IMR-90 (cell line): ENCODE measurements at regions not wholly inside any gene's neighbourhood (a gene's known extent, or its start where the extent isn't known, plus 50 kb on each side); places are given as distances from the start of the nearest gene placed in this dataset.
A peak's percentile ranks its signal among the peaks of the same experiment; 100 is the strongest.

Experiments used
- ATAC-seq: fragments of 200-7000 bp; cut with Tn5 transposase; 2 replicates; pipeline ENCODE4 v1.9.1; 2020; ENCODE audit warnings: low read depth, mild to moderate bottlenecking, moderate library complexity
- BruUV-seq: library from RNA; stranded (reverse); fragments of 400-500 nt; replicated peaks from 2 replicates; lab custom pipeline; 2021; lab: Mats Ljungman, UMichigan
- CTCF ChIA-PET: fragments of 300-600 bp; formaldehyde crosslinking; extraction: SDS; loops from one replicate; lab custom pipeline; 2021; ENCODE audit warnings: antibody characterized with exemption; lab: Yijun Ruan, JAX
- POLR2A ChIA-PET: fragments of 300-600 bp; sonication (Branson Sonifier 250); formaldehyde crosslinking; loops from one replicate; lab custom pipeline; 2022; ENCODE audit warnings: antibody characterized with exemption; ENCODE audit not compliant: unreplicated experiment; lab: Charles Lee
- DNase-seq: peaks from one replicate; pipeline ENCODE4 v3.0.0; 2013
- H2AFZ ChIP-seq: replicated peaks from 2 replicates; pipeline ENCODE3; 2013; ENCODE audit warnings: low read length, mild to moderate bottlenecking; ENCODE audit not compliant: poor library complexity
- H2AK5ac ChIP-seq: 2 replicates; pipeline ENCODE4 v1.6.1; 2013; ENCODE audit warnings: low read depth, low read length, inconsistent platforms
- H2AK9ac ChIP-seq: replicated peaks from 2 replicates; pipeline ENCODE3; 2013; ENCODE audit warnings: mild to moderate bottlenecking, low read depth, low read length, moderate library complexity; ENCODE audit not compliant: poor library complexity
- H2BK120ac ChIP-seq: 2 replicates; pipeline ENCODE4 v1.6.1; 2013; ENCODE audit warnings: low read depth, low read length, inconsistent platforms
- H2BK15ac ChIP-seq: 3 replicates; pipeline ENCODE4 v1.6.1; 2013; ENCODE audit warnings: low read depth, low read length, inconsistent platforms
- H2BK20ac ChIP-seq: 2 replicates; pipeline ENCODE4 v1.6.1; 2013; ENCODE audit warnings: low read depth, mild to moderate bottlenecking, inconsistent platforms, low read length, moderate library complexity
- H2BK5ac ChIP-seq: 2 replicates; pipeline ENCODE4 v1.6.1; 2013; ENCODE audit warnings: mild to moderate bottlenecking, low read depth, low read length, inconsistent platforms; ENCODE audit not compliant: poor library complexity, severe bottlenecking
- H3K14ac ChIP-seq: replicated peaks from 2 replicates; pipeline ENCODE4 v1.6.1; 2013; ENCODE audit warnings: low read depth, low read length, inconsistent platforms
- H3K18ac ChIP-seq: 2 replicates; pipeline ENCODE4 v1.6.1; 2013; ENCODE audit warnings: low read depth, low read length, control low read depth
- H3K23ac ChIP-seq: 2 replicates; pipeline ENCODE4 v1.6.1; 2013; ENCODE audit warnings: low read depth, low read length, inconsistent platforms
- H3K27ac ChIP-seq: 2 replicates; pipeline ENCODE4 v1.5.1; 2013; ENCODE audit warnings: mild to moderate bottlenecking, control low read depth, low read length; ENCODE audit not compliant: insufficient read depth
- H3K27me3 ChIP-seq: 2 replicates; pipeline ENCODE4 v1.6.1; 2013; ENCODE audit warnings: low read length; ENCODE audit not compliant: control insufficient read depth, insufficient read depth
- H3K36me3 ChIP-seq: 2 replicates; pipeline ENCODE4 v1.6.1; 2013; ENCODE audit warnings: low read length, mixed read lengths; ENCODE audit not compliant: control insufficient read depth, insufficient read depth
- H3K4ac ChIP-seq: 2 replicates; pipeline ENCODE4 v1.6.1; 2013; ENCODE audit warnings: low read depth, low read length, inconsistent platforms
- H3K4me1 ChIP-seq: 2 replicates; pipeline ENCODE4 v1.6.1; 2013; ENCODE audit warnings: low read length, mixed read lengths; ENCODE audit not compliant: control insufficient read depth, insufficient read depth
- H3K4me2 ChIP-seq: 2 replicates; pipeline ENCODE4 v1.6.1; 2013; ENCODE audit warnings: low read depth, mild to moderate bottlenecking, control low read depth, low read length, moderate library complexity
- H3K4me3 ChIP-seq: 2 replicates; pipeline ENCODE4 v1.5.1; 2013; ENCODE audit warnings: low read depth, mild to moderate bottlenecking, control low read depth, low read length, moderate library complexity; ENCODE audit not compliant: insufficient read depth
- H3K56ac ChIP-seq: 2 replicates; pipeline ENCODE4 v1.6.1; 2013; ENCODE audit warnings: low read length, inconsistent platforms; ENCODE audit not compliant: insufficient read depth; ENCODE audit errors: extremely low read depth
- H3K79me1 ChIP-seq, 2 experiments: 2 replicates each; pipeline ENCODE4 v1.6.1; 2013; ENCODE audit warnings: low read length in 2 of 2, inconsistent platforms in 1 of 2, low read depth in 1 of 2
- H3K9ac ChIP-seq: 2 replicates; pipeline ENCODE4 v1.6.1; 2013; ENCODE audit warnings: low read depth, low read length, control low read depth
- H3K9me1 ChIP-seq: 2 replicates; pipeline ENCODE4 v1.6.1; 2013; ENCODE audit warnings: low read length, inconsistent platforms; ENCODE audit not compliant: insufficient read depth
- H3K9me3 ChIP-seq: 2 replicates; pipeline ENCODE4 v1.6.1; 2013; ENCODE audit warnings: low read length; ENCODE audit not compliant: control insufficient read depth, insufficient read depth
- H4K20me1 ChIP-seq: 2 replicates; pipeline ENCODE4 v1.6.1; 2013; ENCODE audit warnings: low read length, inconsistent platforms; ENCODE audit not compliant: insufficient read depth
- H4K5ac ChIP-seq: 2 replicates; pipeline ENCODE4 v1.6.1; 2013; ENCODE audit warnings: mild to moderate bottlenecking, low read depth, low read length, control low read depth
- H4K8ac ChIP-seq, 2 experiments: 2 replicates each; pipeline ENCODE4 v1.6.1; 2013; ENCODE audit warnings: low read depth in 2 of 2, low read length in 2 of 2, control low read depth in 1 of 2, inconsistent platforms in 1 of 2
- H4K91ac ChIP-seq: 2 replicates; pipeline ENCODE4 v1.6.1; 2013; ENCODE audit warnings: low read depth, low read length, inconsistent platforms; ENCODE audit not compliant: insufficient read depth
- CHD1 ChIP-seq: IDR thresholded peaks from 2 replicates; pipeline ENCODE4 v1.6.1; 2012; ENCODE audit warnings: low read depth, low read length, improper control_type of control experiment
- MAZ ChIP-seq: IDR thresholded peaks from 2 replicates; pipeline ENCODE4 v1.6.1; 2012; ENCODE audit warnings: low read depth, mild to moderate bottlenecking, low read length, improper control_type of control experiment, moderate library complexity, borderline replicate concordance
- MXI1 ChIP-seq: IDR thresholded peaks from 2 replicates; pipeline ENCODE4 v1.6.1; 2012; ENCODE audit warnings: low read depth, mild to moderate bottlenecking, low read length, moderate library complexity, borderline replicate concordance
- NFE2L2 ChIP-seq: fragments of 150-350 bp; IDR thresholded peaks from 2 replicates; pipeline ENCODE4 v1.6.1; 2016; ENCODE audit warnings: low read depth, mild to moderate bottlenecking, low read length
- RCOR1 ChIP-seq: IDR thresholded peaks from 2 replicates; pipeline ENCODE4 v1.6.1; 2012; ENCODE audit warnings: mild to moderate bottlenecking, low read length, improper control_type of control experiment; ENCODE audit not compliant: insufficient replicate concordance
- WGBS, 2 experiments: methylation state at CpG; one replicate each; pipeline versions ENCODE4 v1.1.5 to v1.1.7; 2013; ENCODE audit warnings: missing lambda C conversion rate in 2 of 2; ENCODE audit not compliant: insufficient read length in 1 of 2; ENCODE audit errors: extremely low coverage in 2 of 2; 5-methylcytosine and 5-hydroxymethylcytosine counted together
- dilution Hi-C: fragments of 300-500 bp; cut with HindIII; formaldehyde crosslinking; loops from one replicate; pipeline ENCODE4 v1.14.3; 2018; ENCODE audit warnings: low sequenced_read_pairs; ENCODE audit not compliant: unreplicated experiment
- in situ Hi-C: fragments of 300-500 bp; cut with MboI; formaldehyde crosslinking; loops from 3 replicates; pipeline ENCODE4 v1.14.3; 2019; ENCODE audit warnings: low sequenced_read_pairs, inconsistent platforms, mixed read lengths
- intact Hi-C: fragments of 100-400 bp; cut with micrococcal nuclease; formaldehyde crosslinking; loops from 2 replicates; pipeline ENCODE4 v1.10.0; 2022
- TF ChIP-seq, protein P1 (sequence below): conservative IDR thresholded peaks from 2 replicates; pipeline ENCODE4 v1.5.1; 2012; ENCODE audit warnings: mild to moderate bottlenecking, low read depth, low read length, improper control_type of control experiment

DNA sequence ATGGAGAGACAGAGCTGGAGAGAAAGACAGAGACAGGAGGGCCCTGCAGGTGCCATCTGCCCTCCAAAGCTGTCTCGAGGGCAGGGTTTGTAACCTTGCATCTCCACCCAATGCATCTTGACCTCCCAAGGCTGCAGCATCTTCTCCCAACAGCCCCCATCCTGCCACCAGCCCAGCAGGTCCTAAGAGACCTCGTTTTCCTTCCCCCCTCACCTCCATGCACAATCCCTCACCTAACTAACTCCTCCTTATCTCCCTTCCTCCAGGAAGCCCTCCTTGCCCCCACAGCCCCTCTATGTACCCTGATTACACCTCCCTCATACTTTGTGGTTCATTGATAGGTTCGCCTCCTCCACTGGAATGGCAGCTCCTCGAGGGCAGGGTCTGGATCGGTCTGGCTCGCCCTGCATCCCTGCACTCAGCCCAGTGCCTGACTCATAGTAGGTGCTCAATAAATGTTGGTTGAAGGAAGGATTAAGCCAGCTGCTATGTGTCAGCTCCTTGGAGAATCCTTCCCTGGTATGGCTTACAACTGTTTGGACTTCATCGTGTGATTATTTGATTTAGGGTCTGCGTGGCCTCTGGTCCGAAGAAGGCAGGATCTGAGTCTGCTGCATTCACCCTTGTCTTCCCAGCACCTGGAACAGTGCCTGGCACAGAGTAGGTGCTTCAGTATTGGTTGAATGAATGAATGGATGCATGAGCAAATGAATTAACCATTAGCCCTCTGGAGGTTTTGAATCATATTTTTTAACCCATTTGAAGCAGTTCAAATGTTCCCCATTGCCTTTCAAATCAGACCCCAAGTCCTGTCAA is 105.6 kb upstream of the PTPN1 start (continued):
- no peak for TF ChIP-seq NFE2L2
- TF ChIP-seq, protein P1, sequence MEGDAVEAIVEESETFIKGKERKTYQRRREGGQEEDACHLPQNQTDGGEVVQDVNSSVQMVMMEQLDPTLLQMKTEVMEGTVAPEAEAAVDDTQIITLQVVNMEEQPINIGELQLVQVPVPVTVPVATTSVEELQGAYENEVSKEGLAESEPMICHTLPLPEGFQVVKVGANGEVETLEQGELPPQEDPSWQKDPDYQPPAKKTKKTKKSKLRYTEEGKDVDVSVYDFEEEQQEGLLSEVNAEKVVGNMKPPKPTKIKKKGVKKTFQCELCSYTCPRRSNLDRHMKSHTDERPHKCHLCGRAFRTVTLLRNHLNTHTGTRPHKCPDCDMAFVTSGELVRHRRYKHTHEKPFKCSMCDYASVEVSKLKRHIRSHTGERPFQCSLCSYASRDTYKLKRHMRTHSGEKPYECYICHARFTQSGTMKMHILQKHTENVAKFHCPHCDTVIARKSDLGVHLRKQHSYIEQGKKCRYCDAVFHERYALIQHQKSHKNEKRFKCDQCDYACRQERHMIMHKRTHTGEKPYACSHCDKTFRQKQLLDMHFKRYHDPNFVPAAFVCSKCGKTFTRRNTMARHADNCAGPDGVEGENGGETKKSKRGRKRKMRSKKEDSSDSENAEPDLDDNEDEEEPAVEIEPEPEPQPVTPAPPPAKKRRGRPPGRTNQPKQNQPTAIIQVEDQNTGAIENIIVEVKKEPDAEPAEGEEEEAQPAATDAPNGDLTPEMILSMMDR: no peak

DNA sequence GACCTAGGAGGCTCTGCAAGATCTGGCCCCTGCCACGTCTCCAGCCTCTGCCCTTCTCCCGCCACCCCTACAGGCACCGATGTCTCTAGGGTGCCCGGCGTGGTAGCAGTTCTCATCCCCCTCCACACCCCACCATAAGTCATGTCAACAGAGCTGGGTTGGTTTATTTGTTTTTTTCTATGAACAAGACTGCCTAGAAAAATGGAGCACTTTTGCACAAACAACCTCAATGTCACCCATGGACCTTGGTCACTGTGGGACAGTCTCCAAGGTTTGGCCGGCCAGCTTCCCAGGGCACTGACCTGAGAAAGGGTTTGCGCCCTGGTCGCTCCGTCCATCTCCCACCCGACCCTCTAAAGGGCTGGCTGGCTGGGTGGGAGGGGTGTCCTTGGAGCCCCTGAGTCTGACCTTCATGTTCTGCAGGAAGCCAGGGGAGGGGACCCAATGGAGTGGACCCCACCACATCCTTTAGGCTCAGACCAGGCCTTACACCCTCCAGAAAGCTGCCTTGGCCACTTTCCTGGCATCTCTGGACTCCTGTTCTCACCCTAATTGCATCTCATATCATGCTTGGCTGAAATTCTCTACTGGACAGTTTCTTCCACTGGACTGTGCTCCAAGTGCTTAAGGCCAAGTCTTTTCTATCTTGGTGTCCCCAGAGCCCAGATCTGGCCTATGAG is 104.8 kb upstream of the PTPN1 start:
- H2BK5ac ChIP-seq: no peak overlapping the region
- POLR2A ChIA-PET: no interaction called here
- H2AFZ ChIP-seq: no peak overlapping the region
- dilution Hi-C loops: no loop called here
- no peak overlapping the region for H2BK120ac ChIP-seq
- no peak overlapping the region for H2AK5ac ChIP-seq
- no peak for ATAC-seq
- 0 out of 2 replicates have a peak overlapping the region, but pooled peaks have one; percentile 5 for H3K4ac ChIP-seq
- no CpG with 5 or more reads among the region's 10 CpGs for WGBS, 2 experiments
- H3K79me1 ChIP-seq: no peaks in the 10 kb centered on the region
- in situ Hi-C loops: no loop called here
- no peak overlapping the region for H3K4me2 ChIP-seq
- no peak overlapping the region for H3K23ac ChIP-seq
- H3K9me1 ChIP-seq: no peaks in the 10 kb centered on the region
- H3K27ac ChIP-seq: no peak overlapping the region
- H3K36me3 ChIP-seq: no peaks in the 10 kb centered on the region
- no peaks in the 10 kb centered on the region for H3K9me3 ChIP-seq
- no TSS peak for BruUV-seq
- no peak overlapping the region for H2BK15ac ChIP-seq
- DNase-seq: no peak
- H3K14ac ChIP-seq: no peak overlapping the region
- no peak overlapping the region for H3K18ac ChIP-seq
- CTCF ChIA-PET: no interaction called here
- peaks cover 13% of the 10 kb centered on the region for H3K27me3 ChIP-seq
- H3K4me1 ChIP-seq: peaks cover 7% of the 10 kb centered on the region
- H4K8ac ChIP-seq: no peak overlapping the region
- H2BK20ac ChIP-seq: no peak overlapping the region
- H2AK9ac ChIP-seq: no peak overlapping the region
- H4K5ac ChIP-seq: no peak overlapping the region
- no peak overlapping the region for H4K91ac ChIP-seq
- no peak overlapping the region for H3K4me3 ChIP-seq
- H3K9ac ChIP-seq: no peak overlapping the region
- intact Hi-C loops: no loop called here
- TF ChIP-seq RCOR1 (no peak), NFE2L2 (no peak), CHD1 (no peak), MAZ (no peak), MXI1 (no peak)
- no peak overlapping the region for H3K56ac ChIP-seq
- H4K20me1 ChIP-seq: no peaks in the 10 kb centered on the region
